GM12878 (cell line): ENCODE measurements at regions not wholly inside any gene's neighbourhood (a gene's known extent, or its start where the extent isn't known, plus 50 kb on each side); places are given as distances from the start of the nearest gene placed in this dataset.

Experiments
- BACH1 ChIP-seq: fragments of 450-650 bp; IDR thresholded peaks from 2 replicates; pipeline ENCODE4 v1.6.1; 2017; ENCODE audit warnings: mild to moderate bottlenecking, borderline replicate concordance
- ESRRA ChIP-seq: IDR thresholded peaks from 2 replicates; pipeline ENCODE4 v1.6.1; 2012; ENCODE audit warnings: mild to moderate bottlenecking, low read length, improper control_type of control experiment
- EZH2 ChIP-seq: IDR thresholded peaks from 2 replicates; pipeline ENCODE4 v1.6.1; 2012; ENCODE audit warnings: low read depth, mild to moderate bottlenecking, control low read depth, inconsistent platforms, low read length, borderline replicate concordance; ENCODE audit not compliant: control insufficient read depth
- HDAC2 ChIP-seq: fragments of 200-600 bp; sonication (generic); IDR thresholded peaks from 2 replicates; pipeline ENCODE4 v1.6.1; 2017
- HDAC6 ChIP-seq: fragments of 200-600 bp; sonication (generic); IDR thresholded peaks from one replicate; pipeline ENCODE4 v1.8.0; 2017; ENCODE audit warnings: antibody characterized with exemption; ENCODE audit not compliant: unreplicated experiment
- NFYB ChIP-seq: IDR thresholded peaks from 2 replicates; pipeline ENCODE4 v1.6.1; 2011; ENCODE audit warnings: low read depth, mild to moderate bottlenecking, low read length, improper control_type of control experiment, moderate library complexity; ENCODE audit not compliant: insufficient read depth
- NR2C2 ChIP-seq: IDR thresholded peaks from 2 replicates; pipeline ENCODE4 v1.6.1; 2011; ENCODE audit warnings: borderline replicate concordance, low read depth; ENCODE audit not compliant: control insufficient read depth, insufficient read length
- POLR2A ChIP-seq: IDR thresholded peaks from 2 replicates; pipeline ENCODE4 v1.6.1; 2011; ENCODE audit warnings: low read depth, mild to moderate bottlenecking, low read length
- ZNF217 ChIP-seq: fragments of 450-650 bp; IDR thresholded peaks from 2 replicates; pipeline ENCODE4 v1.6.1; 2017; ENCODE audit warnings: antibody characterized with exemption, mild to moderate bottlenecking
- TF ChIP-seq, protein P1 (sequence below), 3 experiments: IDR thresholded peaks in 2 of 3; conservative IDR thresholded peaks in 1 of 3; 2 replicates each; pipeline ENCODE4 v1.5.1; 2011; ENCODE audit warnings: low read depth in 3 of 3, low read length in 3 of 3, mild to moderate bottlenecking in 3 of 3, control low read depth in 2 of 3, moderate library complexity in 2 of 3, inconsistent platforms in 1 of 3, mixed read lengths in 1 of 3; ENCODE audit not compliant: control insufficient read depth in 2 of 3, insufficient read depth in 1 of 3; ENCODE audit errors: extremely low read depth in 1 of 3

- TF ChIP-seq, protein P1, sequence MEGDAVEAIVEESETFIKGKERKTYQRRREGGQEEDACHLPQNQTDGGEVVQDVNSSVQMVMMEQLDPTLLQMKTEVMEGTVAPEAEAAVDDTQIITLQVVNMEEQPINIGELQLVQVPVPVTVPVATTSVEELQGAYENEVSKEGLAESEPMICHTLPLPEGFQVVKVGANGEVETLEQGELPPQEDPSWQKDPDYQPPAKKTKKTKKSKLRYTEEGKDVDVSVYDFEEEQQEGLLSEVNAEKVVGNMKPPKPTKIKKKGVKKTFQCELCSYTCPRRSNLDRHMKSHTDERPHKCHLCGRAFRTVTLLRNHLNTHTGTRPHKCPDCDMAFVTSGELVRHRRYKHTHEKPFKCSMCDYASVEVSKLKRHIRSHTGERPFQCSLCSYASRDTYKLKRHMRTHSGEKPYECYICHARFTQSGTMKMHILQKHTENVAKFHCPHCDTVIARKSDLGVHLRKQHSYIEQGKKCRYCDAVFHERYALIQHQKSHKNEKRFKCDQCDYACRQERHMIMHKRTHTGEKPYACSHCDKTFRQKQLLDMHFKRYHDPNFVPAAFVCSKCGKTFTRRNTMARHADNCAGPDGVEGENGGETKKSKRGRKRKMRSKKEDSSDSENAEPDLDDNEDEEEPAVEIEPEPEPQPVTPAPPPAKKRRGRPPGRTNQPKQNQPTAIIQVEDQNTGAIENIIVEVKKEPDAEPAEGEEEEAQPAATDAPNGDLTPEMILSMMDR (IDR thresholded peaks at IDR 0.05 in 2 of 3, conservative IDR thresholded peaks at IDR 0.05 in 1 of 3; ENCODE audit: control insufficient read depth in 2 of 3, extremely low read depth in 1 of 3, insufficient read depth in 1 of 3, low read depth in 3 of 3, low read length in 3 of 3), result no peak
- TF ChIP-seq NFYB (no peak), HDAC2 (no peak), EZH2 (no peak), HDAC6 (no peak), ZNF217 (no peak), POLR2A (no peak), NR2C2 (no peak), ESRRA (no peak), BACH1 (no peak)
Measured at GRCh38 chrX:114087543-114087942, 496.3 kb upstream of the HTR2C start.
